ENCODE measurements at regions not wholly inside any gene's neighbourhood (a gene's known extent, or its start where the extent isn't known, plus 50 kb on each side); places are given as distances from the start of the nearest gene placed in this dataset.

DNA sequence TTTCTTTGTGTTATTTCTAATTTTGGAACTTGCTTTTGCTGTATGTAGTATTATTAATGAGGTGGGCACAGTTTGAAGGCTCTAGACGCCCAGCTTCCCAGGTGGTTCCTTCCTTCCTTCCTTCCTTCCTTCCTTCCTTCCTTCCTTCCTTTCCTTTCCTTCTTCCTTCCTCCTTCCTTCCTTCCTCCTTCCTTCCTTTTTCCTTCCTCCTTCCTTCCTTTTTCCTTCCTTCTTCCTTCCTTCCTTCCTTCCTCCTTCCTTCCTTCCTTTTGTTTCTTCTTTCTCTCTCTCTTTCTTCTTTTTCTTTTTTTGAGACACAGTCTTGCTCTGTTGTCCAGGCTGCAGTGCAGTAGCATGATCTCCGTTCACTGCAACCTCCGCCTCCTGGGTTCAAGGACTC lies 906.7 kb downstream of the AACS start:
- H3K9me1 ChIP-seq (replicated peaks; ENCODE audit: control insufficient read depth, extremely low read depth, insufficient read depth, low read length) = no peaks in the 10 kb centered on the region
- no peaks in the 10 kb centered on the region for H3K79me2 ChIP-seq (ENCODE audit: control insufficient read depth, insufficient read depth, low read length)
- no peak overlapping the region for H2AFZ ChIP-seq (ENCODE audit: low read depth, low read length)
- dilution Hi-C loops (cut with MboI; ENCODE audit: extremely low pct_ligation_motif_present, low sequenced_read_pairs) (no loop called here), intact Hi-C loops (cut with micrococcal nuclease) (no loop called here)
- H4K20me1 ChIP-seq (replicated peaks; ENCODE audit: control insufficient read depth, extremely low read depth, insufficient read depth, low read length) = no peaks in the 10 kb centered on the region
- ChIA-PET POLR2A (no interaction called here), CTCF (no interaction called here)
- H3K27me3 ChIP-seq (ENCODE audit: control insufficient read depth in 2 of 2, insufficient read depth in 2 of 2, low read length in 2 of 2) = no peaks in the 10 kb centered on the region
- no peaks in the 10 kb centered on the region for H3K36me3 ChIP-seq (ENCODE audit: control insufficient read depth in 2 of 2, extremely low read depth in 1 of 2, insufficient read depth in 2 of 2, low read length in 2 of 2)
- H3K4me1 ChIP-seq (ENCODE audit: control insufficient read depth, extremely low read depth, insufficient read depth, low read length) = no peaks in the 10 kb centered on the region
- TF ChIP-seq, protein P1, sequence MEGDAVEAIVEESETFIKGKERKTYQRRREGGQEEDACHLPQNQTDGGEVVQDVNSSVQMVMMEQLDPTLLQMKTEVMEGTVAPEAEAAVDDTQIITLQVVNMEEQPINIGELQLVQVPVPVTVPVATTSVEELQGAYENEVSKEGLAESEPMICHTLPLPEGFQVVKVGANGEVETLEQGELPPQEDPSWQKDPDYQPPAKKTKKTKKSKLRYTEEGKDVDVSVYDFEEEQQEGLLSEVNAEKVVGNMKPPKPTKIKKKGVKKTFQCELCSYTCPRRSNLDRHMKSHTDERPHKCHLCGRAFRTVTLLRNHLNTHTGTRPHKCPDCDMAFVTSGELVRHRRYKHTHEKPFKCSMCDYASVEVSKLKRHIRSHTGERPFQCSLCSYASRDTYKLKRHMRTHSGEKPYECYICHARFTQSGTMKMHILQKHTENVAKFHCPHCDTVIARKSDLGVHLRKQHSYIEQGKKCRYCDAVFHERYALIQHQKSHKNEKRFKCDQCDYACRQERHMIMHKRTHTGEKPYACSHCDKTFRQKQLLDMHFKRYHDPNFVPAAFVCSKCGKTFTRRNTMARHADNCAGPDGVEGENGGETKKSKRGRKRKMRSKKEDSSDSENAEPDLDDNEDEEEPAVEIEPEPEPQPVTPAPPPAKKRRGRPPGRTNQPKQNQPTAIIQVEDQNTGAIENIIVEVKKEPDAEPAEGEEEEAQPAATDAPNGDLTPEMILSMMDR (IDR thresholded peaks at IDR 0.05; ENCODE audit: extremely low read depth in 1 of 2, insufficient read depth in 1 of 2, low read depth in 1 of 2, low read length in 2 of 2) = no peak
- TF ChIP-seq EZH2 (IDR thresholded peaks at IDR 0.05; ENCODE audit: borderline replicate concordance, low read depth, low read length, severe bottlenecking) (no peak), JUN (IDR thresholded peaks at IDR 0.05; ENCODE audit: borderline replicate concordance, insufficient read depth, insufficient read length, low read depth) (no peak)
- no TSS peak for BruUV-seq (replicated peaks)
- peaks cover 4% of the 10 kb centered on the region for H3K9me3 ChIP-seq (replicated peaks; ENCODE audit: control insufficient read depth, insufficient read depth, low read length)
- H3K4me2 ChIP-seq (ENCODE audit: insufficient read depth, low read length) = no peak overlapping the region
- no peak overlapping the region for H3K27ac ChIP-seq (ENCODE audit: insufficient read depth, low read depth, low read length)
- no peak for DNase-seq (ENCODE audit: low read depth, low spot score)
- H3K4me3 ChIP-seq (replicated peaks in 1 of 3; ENCODE audit: insufficient read depth in 1 of 3, low read depth in 1 of 3, low read length in 3 of 3) = no peak overlapping the region
- no peak overlapping the region for H3K9ac ChIP-seq (replicated peaks; ENCODE audit: extremely low read depth, insufficient read depth, low read length)
- FAIRE-seq = no peak

DNA sequence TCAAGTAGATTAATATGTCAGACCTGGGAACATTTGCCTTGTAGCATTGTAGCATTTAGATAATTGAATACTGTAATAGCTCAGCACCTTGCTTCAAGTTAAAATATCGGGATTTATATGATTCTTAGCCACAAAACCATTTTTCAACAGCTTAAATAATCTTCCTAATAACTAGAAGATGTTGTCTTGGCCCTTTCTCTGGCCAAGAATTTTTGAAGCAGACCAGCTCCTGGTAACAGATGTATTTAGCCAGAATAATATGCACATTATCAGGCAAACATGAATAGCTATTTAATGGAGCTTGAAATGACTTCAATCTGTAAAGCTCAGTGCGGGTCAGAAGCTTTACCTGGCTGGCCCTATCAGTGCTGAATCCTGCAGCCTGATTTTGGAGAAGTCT lies 913.1 kb downstream of the AACS start:
- FAIRE-seq (no peak), DNase-seq (ENCODE audit: low read depth, low spot score) (no peak)
- H3K36me3 ChIP-seq (ENCODE audit: control insufficient read depth in 2 of 2, extremely low read depth in 1 of 2, insufficient read depth in 2 of 2, low read length in 2 of 2) = no peaks in the 10 kb centered on the region
- H3K79me2 ChIP-seq (ENCODE audit: control insufficient read depth, insufficient read depth, low read length) = no peaks in the 10 kb centered on the region
- no peak overlapping the region for H2AFZ ChIP-seq (ENCODE audit: low read depth, low read length)
- ChIA-PET CTCF (no interaction called here), POLR2A (no interaction called here)
- no peaks in the 10 kb centered on the region for H3K4me1 ChIP-seq (ENCODE audit: control insufficient read depth, extremely low read depth, insufficient read depth, low read length)
- intact Hi-C loops (cut with micrococcal nuclease) = no loop called here
- TF ChIP-seq GATA2 (IDR thresholded peaks at IDR 0.05; ENCODE audit: insufficient read depth, insufficient read length, low read depth, low read length) = no peak
- TF ChIP-seq, protein P2, sequence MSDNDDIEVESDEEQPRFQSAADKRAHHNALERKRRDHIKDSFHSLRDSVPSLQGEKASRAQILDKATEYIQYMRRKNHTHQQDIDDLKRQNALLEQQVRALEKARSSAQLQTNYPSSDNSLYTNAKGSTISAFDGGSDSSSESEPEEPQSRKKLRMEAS (IDR thresholded peaks at IDR 0.05; ENCODE audit: insufficient read depth, insufficient read length) = no peak
- TF ChIP-seq, protein P1 (IDR thresholded peaks at IDR 0.05; ENCODE audit: extremely low read depth in 1 of 2, insufficient read depth in 1 of 2, low read depth in 1 of 2, low read length in 2 of 2) = no peak
- no peak for TF ChIP-seq MYC (IDR thresholded peaks at IDR 0.05; ENCODE audit: low read depth, low read length)
- no peak for TF ChIP-seq JUN (IDR thresholded peaks at IDR 0.05; ENCODE audit: borderline replicate concordance, insufficient read depth, insufficient read length, low read depth)
- no peak for TF ChIP-seq POLR2AphosphoS5 (IDR thresholded peaks at IDR 0.05; ENCODE audit: insufficient read depth, low read depth, low read length)
- TF ChIP-seq FOS (IDR thresholded peaks at IDR 0.05; ENCODE audit: borderline replicate concordance, insufficient read depth, low read length) = no peak
- no peak for TF ChIP-seq EZH2 (IDR thresholded peaks at IDR 0.05; ENCODE audit: borderline replicate concordance, low read depth, low read length, severe bottlenecking)
- no peak for TF ChIP-seq POLR2A (IDR thresholded peaks at IDR 0.05; ENCODE audit: low read depth, low read length)
- no peak overlapping the region for H3K4me3 ChIP-seq (replicated peaks in 1 of 3; ENCODE audit: insufficient read depth in 1 of 3, low read depth in 1 of 3, low read length in 3 of 3)
- H3K9ac ChIP-seq (replicated peaks; ENCODE audit: extremely low read depth, insufficient read depth, low read length) = no peak overlapping the region
- H4K20me1 ChIP-seq (replicated peaks; ENCODE audit: control insufficient read depth, extremely low read depth, insufficient read depth, low read length) = no peaks in the 10 kb centered on the region
- no TSS peak for BruUV-seq (replicated peaks)
- no peaks in the 10 kb centered on the region for H3K9me1 ChIP-seq (replicated peaks; ENCODE audit: control insufficient read depth, extremely low read depth, insufficient read depth, low read length)
- no peak overlapping the region for H3K27ac ChIP-seq (ENCODE audit: insufficient read depth, low read depth, low read length)
- peaks cover 7% of the 10 kb centered on the region for H3K9me3 ChIP-seq (replicated peaks; ENCODE audit: control insufficient read depth, insufficient read depth, low read length)
- H3K27me3 ChIP-seq (ENCODE audit: control insufficient read depth in 2 of 2, insufficient read depth in 2 of 2, low read length in 2 of 2) = no peaks in the 10 kb centered on the region
- dilution Hi-C loops (cut with MboI; ENCODE audit: extremely low pct_ligation_motif_present, low sequenced_read_pairs) = no loop called here
- H3K4me2 ChIP-seq (ENCODE audit: insufficient read depth, low read length) = no peak overlapping the region

Measured in endothelial cell of umbilical vein (primary cell).